ENCODE measurements at regions not wholly inside any gene's neighbourhood (a gene's known extent, or its start where the extent isn't known, plus 50 kb on each side); places are given as distances from the start of the nearest gene placed in this dataset.
"Not testable (repeated sequence)": the region's sequence is repeated elsewhere in the genome, so short reads cannot be mapped to it uniquely, and the experiment has no call there.

- DNase-seq: no peak
Measured at GRCh38 chr20:17835240-17835933, 133.2 kb downstream of the SNX5 start.

- no peak for DNase-seq
Measured at GRCh38 chr20:17834804-17835203, 133.8 kb downstream of the SNX5 start.

GRCh38 chr20:17833036-17833674 is 133.4 kb downstream of the BANF2 start:
- DNase-seq: no peak

- no peak for DNase-seq
Measured at GRCh38 chr20:17832236-17832915, 132.6 kb downstream of the BANF2 start.

- DNase-seq: no peak
Measured at GRCh38 chr20:17828598-17829144, 128.9 kb downstream of the BANF2 start.

GRCh38 chr20:17827759-17828559 is 128.2 kb downstream of the BANF2 start:
- DNase-seq: no peak

GRCh38 chr20:17827079-17827478 is 127.3 kb downstream of the BANF2 start:
- DNase-seq: no peak

GRCh38 chr20:17825960-17826843 is 126.4 kb downstream of the BANF2 start:
- peak in 1 of 5 donors; percentile 49 for DNase-seq

- no peak for DNase-seq
Measured at GRCh38 chr20:17825252-17825959, 125.6 kb downstream of the BANF2 start.

- no peak for DNase-seq
Measured at GRCh38 chr20:17824676-17825251, 125.0 kb downstream of the BANF2 start.

- no peak for DNase-seq
Measured at GRCh38 chr20:17823409-17824144, 123.8 kb downstream of the BANF2 start.

GRCh38 chr20:17822540-17823408 is 123.0 kb downstream of the BANF2 start:
- no peak for DNase-seq

GRCh38 chr20:17822039-17822438 is 122.3 kb downstream of the BANF2 start:
- DNase-seq: no peak

GRCh38 chr20:17821606-17822005 is 121.8 kb downstream of the BANF2 start:
- not testable (repeated sequence) for DNase-seq

GRCh38 chr20:17819395-17820093 is 119.8 kb downstream of the BANF2 start:
- DNase-seq: no peak

GRCh38 chr20:17818187-17818586 is 118.4 kb downstream of the BANF2 start:
- DNase-seq: no peak

GRCh38 chr20:17816804-17817587 is 117.2 kb downstream of the BANF2 start:
- DNase-seq: no peak

- no peak for DNase-seq
Measured at GRCh38 chr20:17811628-17811965, 111.8 kb downstream of the BANF2 start.

All from T-helper 1 cell (primary cell).